Stimulated activated naive CD8-positive, alpha-beta T cell treated with anti-CD3 and anti-CD28 coated beads, Interleukin-15, Interleukin-2, amounts not matched to agents 100 ng/mL and 50 ng/mL, for 24 hours (primary cell): ENCODE measurements at regions not wholly inside any gene's neighbourhood (a gene's known extent, or its start where the extent isn't known, plus 50 kb on each side); places are given as distances from the start of the nearest gene placed in this dataset.

Experiments
- H3K27ac Mint-ChIP-seq: one replicate; pipeline ENCODE4 v1.8.0; 2021; ENCODE audit warnings: mild to moderate bottlenecking, mixed read lengths
- H3K27me3 Mint-ChIP-seq: one replicate; pipeline ENCODE4 v1.8.0; 2021; ENCODE audit warnings: mixed read lengths
- H3K36me3 Mint-ChIP-seq: one replicate; pipeline ENCODE4 v1.8.0; 2021; ENCODE audit warnings: low read depth, mixed read lengths
- H3K4me1 Mint-ChIP-seq: one replicate; pipeline ENCODE4 v1.8.0; 2021; ENCODE audit warnings: low read depth, mixed read lengths
- H3K4me3 Mint-ChIP-seq: one replicate; pipeline ENCODE4 v1.8.0; 2021; ENCODE audit warnings: mild to moderate bottlenecking, mixed read lengths
- H3K9me3 Mint-ChIP-seq: one replicate; pipeline ENCODE4 v1.8.0; 2021; ENCODE audit warnings: mixed read lengths

GRCh38 chr3:35929158-35929557 lies 289.8 kb downstream of the ARPP21 start:
- no peaks in the 10 kb centered on the region for H3K9me3 Mint-ChIP-seq
- no peak overlapping the region for H3K4me3 Mint-ChIP-seq
- H3K4me1 Mint-ChIP-seq: no peaks in the 10 kb centered on the region
- no peaks in the 10 kb centered on the region for H3K27me3 Mint-ChIP-seq
- H3K27ac Mint-ChIP-seq: no peak overlapping the region
- H3K36me3 Mint-ChIP-seq: no peaks in the 10 kb centered on the region

- no peak overlapping the region for H3K4me3 Mint-ChIP-seq
- no peak overlapping the region for H3K27ac Mint-ChIP-seq
- no peaks in the 10 kb centered on the region for H3K4me1 Mint-ChIP-seq
- H3K36me3 Mint-ChIP-seq: no peaks in the 10 kb centered on the region
- H3K9me3 Mint-ChIP-seq: no peaks in the 10 kb centered on the region
- no peaks in the 10 kb centered on the region for H3K27me3 Mint-ChIP-seq
Measured at GRCh38 chr3:35931867-35932266, 292.5 kb downstream of the ARPP21 start.

- Mint-ChIP-seq H3K36me3 (no peaks in the 10 kb centered on the region), H3K4me1 (no peaks in the 10 kb centered on the region), H3K27ac (no peak overlapping the region), H3K27me3 (no peaks in the 10 kb centered on the region), H3K9me3 (no peaks in the 10 kb centered on the region), H3K4me3 (no peak overlapping the region)
Measured at GRCh38 chr3:35932995-35933394, 293.7 kb downstream of the ARPP21 start.

- no peaks in the 10 kb centered on the region for H3K36me3 Mint-ChIP-seq
- no peak overlapping the region for H3K27ac Mint-ChIP-seq
- no peak overlapping the region for H3K4me3 Mint-ChIP-seq
- H3K27me3 Mint-ChIP-seq: no peaks in the 10 kb centered on the region
- no peaks in the 10 kb centered on the region for H3K4me1 Mint-ChIP-seq
- H3K9me3 Mint-ChIP-seq: no peaks in the 10 kb centered on the region
Measured at GRCh38 chr3:35936571-35936970, 297.2 kb downstream of the ARPP21 start.

GRCh38 chr3:35944926-35945710 lies 305.8 kb downstream of the ARPP21 start:
- Mint-ChIP-seq H3K27ac (peak overlapping the region; percentile 43), H3K4me1 (peaks cover 8% of the 10 kb centered on the region), H3K9me3 (no peaks in the 10 kb centered on the region), H3K36me3 (no peaks in the 10 kb centered on the region), H3K27me3 (no peaks in the 10 kb centered on the region), H3K4me3 (no peak overlapping the region)

- Mint-ChIP-seq H3K27me3 (no peaks in the 10 kb centered on the region), H3K9me3 (no peaks in the 10 kb centered on the region), H3K27ac (no peak overlapping the region)
Measured at GRCh38 chr3:35946121-35946853, 307.0 kb downstream of the ARPP21 start.

GRCh38 chr3:35946854-35947515 lies 307.7 kb downstream of the ARPP21 start:
- Mint-ChIP-seq H3K9me3 (no peaks in the 10 kb centered on the region), H3K36me3 (no peaks in the 10 kb centered on the region), H3K27me3 (no peaks in the 10 kb centered on the region), H3K27ac (no peak overlapping the region), H3K4me3 (no peak overlapping the region), H3K4me1 (peaks cover 8% of the 10 kb centered on the region)

More at GRCh38 chr3:35946121-35946853, 307.0 kb downstream of the ARPP21 start:
- H3K4me3 Mint-ChIP-seq: no peak overlapping the region
- H3K4me1 Mint-ChIP-seq: peaks cover 8% of the 10 kb centered on the region
- H3K36me3 Mint-ChIP-seq: no peaks in the 10 kb centered on the region

GRCh38 chr3:35950021-35950420 lies 310.7 kb downstream of the ARPP21 start:
- Mint-ChIP-seq H3K27ac (no peak overlapping the region), H3K9me3 (no peaks in the 10 kb centered on the region), H3K4me1 (peaks cover 5% of the 10 kb centered on the region), H3K36me3 (no peaks in the 10 kb centered on the region), H3K27me3 (no peaks in the 10 kb centered on the region), H3K4me3 (no peak overlapping the region)

GRCh38 chr3:35954413-35954812 lies 315.1 kb downstream of the ARPP21 start:
- Mint-ChIP-seq H3K9me3 (no peaks in the 10 kb centered on the region), H3K27ac (no peak overlapping the region), H3K27me3 (no peaks in the 10 kb centered on the region), H3K4me3 (no peak overlapping the region), H3K36me3 (no peaks in the 10 kb centered on the region), H3K4me1 (no peaks in the 10 kb centered on the region)

- Mint-ChIP-seq H3K36me3 (no peaks in the 10 kb centered on the region), H3K4me1 (peaks cover 4% of the 10 kb centered on the region)
Measured at GRCh38 chr3:35965908-35966307, 326.6 kb downstream of the ARPP21 start.

GRCh38 chr3:35966629-35967464 lies 327.5 kb downstream of the ARPP21 start:
- Mint-ChIP-seq H3K27me3 (no peaks in the 10 kb centered on the region), H3K9me3 (no peaks in the 10 kb centered on the region), H3K4me3 (no peak overlapping the region), H3K36me3 (no peaks in the 10 kb centered on the region), H3K4me1 (peaks cover 4% of the 10 kb centered on the region), H3K27ac (no peak overlapping the region)

More at GRCh38 chr3:35965908-35966307, 326.6 kb downstream of the ARPP21 start:
- Mint-ChIP-seq H3K4me3 (no peak overlapping the region), H3K27me3 (no peaks in the 10 kb centered on the region), H3K27ac (no peak overlapping the region), H3K9me3 (no peaks in the 10 kb centered on the region)

GRCh38 chr3:35968043-35968622 lies 328.8 kb downstream of the ARPP21 start:
- H3K4me1 Mint-ChIP-seq: peaks cover 4% of the 10 kb centered on the region
- no peaks in the 10 kb centered on the region for H3K36me3 Mint-ChIP-seq
- no peak overlapping the region for H3K4me3 Mint-ChIP-seq
- H3K27ac Mint-ChIP-seq: no peak overlapping the region
- H3K27me3 Mint-ChIP-seq: no peaks in the 10 kb centered on the region
- H3K9me3 Mint-ChIP-seq: no peaks in the 10 kb centered on the region

GRCh38 chr3:35969406-35969805 lies 330.1 kb downstream of the ARPP21 start:
- Mint-ChIP-seq H3K4me1 (peaks cover 4% of the 10 kb centered on the region), H3K4me3 (no peak overlapping the region), H3K36me3 (no peaks in the 10 kb centered on the region), H3K27me3 (no peaks in the 10 kb centered on the region), H3K9me3 (no peaks in the 10 kb centered on the region), H3K27ac (no peak overlapping the region)

GRCh38 chr3:35970793-35971192 lies 331.5 kb downstream of the ARPP21 start:
- Mint-ChIP-seq H3K36me3 (no peaks in the 10 kb centered on the region), H3K4me3 (no peak overlapping the region), H3K27me3 (no peaks in the 10 kb centered on the region), H3K27ac (no peak overlapping the region), H3K4me1 (peaks cover 4% of the 10 kb centered on the region), H3K9me3 (no peaks in the 10 kb centered on the region)
